ENCODE measurements at regions not wholly inside any gene's neighbourhood (a gene's known extent, or its start where the extent isn't known, plus 50 kb on each side); places are given as distances from the start of the nearest gene placed in this dataset.

DNA sequence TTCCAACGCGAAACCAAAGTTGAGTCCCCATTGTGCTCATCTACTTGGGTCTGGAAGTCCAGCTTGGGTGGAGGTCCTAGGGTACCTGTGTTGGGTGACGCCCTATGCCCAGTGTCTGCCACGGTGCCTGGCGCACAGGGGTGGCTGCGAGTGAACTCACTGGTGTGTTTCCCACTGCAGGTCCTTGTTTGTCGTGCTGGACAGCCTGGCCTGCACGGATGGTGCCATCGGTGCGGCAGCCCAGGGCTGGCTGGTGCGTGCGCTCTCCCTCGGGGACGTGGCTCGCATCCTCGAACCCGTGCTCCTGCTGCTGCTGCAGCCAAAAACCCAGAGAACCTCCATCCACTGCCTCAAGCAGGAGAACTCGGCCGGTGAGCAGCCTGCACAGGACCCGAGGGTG lies 80.4 kb upstream of the MORC3 start:
- ChIA-PET CTCF (no interaction called here), POLR2A (no interaction called here), RAD21 (ENCODE audit: low non-redundant PET in 1 of 2, low total read pairs in 2 of 2, uncharacterized antibody in 2 of 2, unreplicated experiment in 2 of 2) (no interaction called here)
- no peaks in the 10 kb centered on the region for H4K20me1 ChIP-seq (ENCODE audit: insufficient read depth)
- H3K9me3 ChIP-seq (ENCODE audit: control insufficient read depth in 1 of 2, insufficient read depth in 1 of 2, low read depth in 1 of 2, low read length in 2 of 2): no peaks in the 10 kb centered on the region
- H3K79me2 ChIP-seq (ENCODE audit: insufficient read depth, low read length): no peaks in the 10 kb centered on the region
- no peak for ATAC-seq
- no peak overlapping the region for H3K9ac ChIP-seq (ENCODE audit: low read length)
- H3K9me2 ChIP-seq (ENCODE audit: insufficient read depth): no peaks in the 10 kb centered on the region
- BruUV-seq (replicated peaks): no TSS peak
- intact Hi-C loops (cut with micrococcal nuclease): no loop called here
- H2AFZ ChIP-seq (ENCODE audit: low read depth, low read length, poor library complexity, severe bottlenecking): no peak overlapping the region
- peaks cover 10 to 12% of the 10 kb centered on the region in 2 experiments for H3K4me1 ChIP-seq (ENCODE audit: control insufficient read depth in 1 of 2, insufficient read depth in 2 of 2, low read length in 2 of 2)
- DNase-seq (ENCODE audit: low read depth, low spot score): no peak
- no peak overlapping the region for H3K27ac ChIP-seq (ENCODE audit: low read depth, low read length)
- H3K36me3 ChIP-seq (ENCODE audit: control insufficient read depth in 1 of 2, insufficient read depth in 2 of 2, low read length in 2 of 2): no peaks in the 10 kb centered on the region
- H3K4me2 ChIP-seq (ENCODE audit: low read length): no peak overlapping the region
- TF ChIP-seq RAD21 (IDR thresholded peaks at IDR 0.05; ENCODE audit: low read depth): no peak
- TF ChIP-seq REST (IDR thresholded peaks at IDR 0.05; ENCODE audit: low read depth): no peak
- no peak for TF ChIP-seq EZH2 (IDR thresholded peaks at IDR 0.05)
- no peaks in the 10 kb centered on the region for H3K27me3 ChIP-seq (ENCODE audit: insufficient read depth, low read length)
- no peak overlapping the region for H3K4me3 ChIP-seq (replicated peaks in 1 of 2; ENCODE audit: low read depth in 1 of 2, low read length in 2 of 2)

- Histone ChIP-seq H3K9me2 (ENCODE audit: insufficient read depth) (no peaks in the 10 kb centered on the region), H3K9ac (ENCODE audit: low read length) (no peak overlapping the region), H3K9me3 (ENCODE audit: control insufficient read depth in 1 of 2, insufficient read depth in 1 of 2, low read depth in 1 of 2, low read length in 2 of 2) (no peaks in the 10 kb centered on the region), H3K4me3 (replicated peaks in 1 of 2; ENCODE audit: low read depth in 1 of 2, low read length in 2 of 2) (no peak overlapping the region), H3K36me3 (ENCODE audit: control insufficient read depth in 1 of 2, insufficient read depth in 2 of 2, low read length in 2 of 2) (no peaks in the 10 kb centered on the region), H3K79me2 (ENCODE audit: insufficient read depth, low read length) (no peaks in the 10 kb centered on the region), H3K27me3 (ENCODE audit: insufficient read depth, low read length) (no peaks in the 10 kb centered on the region), H3K27ac (ENCODE audit: low read depth, low read length) (no peak overlapping the region), H4K20me1 (ENCODE audit: insufficient read depth) (no peaks in the 10 kb centered on the region), H3K4me1 (ENCODE audit: control insufficient read depth in 1 of 2, insufficient read depth in 2 of 2, low read length in 2 of 2) (no peaks in the 10 kb centered on the region), H2AFZ (ENCODE audit: low read depth, low read length, poor library complexity, severe bottlenecking) (no peak overlapping the region), H3K4me2 (ENCODE audit: low read length) (no peak overlapping the region)
- CTCF ChIA-PET: interaction anchor here (1.0 kb wide), 1 partner anchor 8 kb away, joined by 3 read pairs; no protein-coding TSS in a partner anchor
- no peak for DNase-seq (ENCODE audit: low read depth, low spot score)
- intact Hi-C loops (cut with micrococcal nuclease): no loop called here
- TF ChIP-seq CTCF (IDR thresholded peaks at IDR 0.05 in 2 of 3, conservative IDR thresholded peaks at IDR 0.05 in 1 of 3; ENCODE audit: borderline replicate concordance in 1 of 3, insufficient read depth in 1 of 3, low read depth in 2 of 3, low read length in 2 of 3): no peak
- no peak for TF ChIP-seq CBX3 (IDR thresholded peaks at IDR 0.05; ENCODE audit: low read depth)
- TF ChIP-seq, protein P1, sequence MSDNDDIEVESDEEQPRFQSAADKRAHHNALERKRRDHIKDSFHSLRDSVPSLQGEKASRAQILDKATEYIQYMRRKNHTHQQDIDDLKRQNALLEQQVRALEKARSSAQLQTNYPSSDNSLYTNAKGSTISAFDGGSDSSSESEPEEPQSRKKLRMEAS (IDR thresholded peaks at IDR 0.05): no peak
- no peak for TF ChIP-seq TCF7L2 (IDR thresholded peaks at IDR 0.05; ENCODE audit: borderline replicate concordance, extremely low read depth, insufficient read depth, insufficient read length)
- no peak for TF ChIP-seq SP1 (IDR thresholded peaks at IDR 0.05; ENCODE audit: low read depth)
- TF ChIP-seq ZNF274 (IDR thresholded peaks at IDR 0.05; ENCODE audit: low read depth, low read length): no peak
- TF ChIP-seq POLR2A (IDR thresholded peaks at IDR 0.05; ENCODE audit: borderline replicate concordance, extremely low read depth, insufficient read depth, insufficient read length): no peak
- no peak for TF ChIP-seq ZFX (IDR thresholded peaks at IDR 0.05)
- no peak for TF ChIP-seq FOSL1 (IDR thresholded peaks at IDR 0.05; ENCODE audit: low read depth)
- TF ChIP-seq JUND (IDR thresholded peaks at IDR 0.05): no peak
- no peak for TF ChIP-seq CEBPB (IDR thresholded peaks at IDR 0.05; ENCODE audit: low read depth)
- BruUV-seq (replicated peaks): no TSS peak
- POLR2A ChIA-PET: no interaction called here
- no peak for ATAC-seq
- RAD21 ChIA-PET (ENCODE audit: low non-redundant PET in 1 of 2, low total read pairs in 2 of 2, uncharacterized antibody in 2 of 2, unreplicated experiment in 2 of 2): no interaction called here
Observed at GRCh38 chr21:36241717-36242116, 78.3 kb upstream of the MORC3 start.
